ENCODE measurements at regions not wholly inside any gene's neighbourhood (a gene's known extent, or its start where the extent isn't known, plus 50 kb on each side); places are given as distances from the start of the nearest gene placed in this dataset.
"Not testable (repeated sequence)": the region's sequence is repeated elsewhere in the genome, so short reads cannot be mapped to it uniquely, and the experiment has no call there.

DNA sequence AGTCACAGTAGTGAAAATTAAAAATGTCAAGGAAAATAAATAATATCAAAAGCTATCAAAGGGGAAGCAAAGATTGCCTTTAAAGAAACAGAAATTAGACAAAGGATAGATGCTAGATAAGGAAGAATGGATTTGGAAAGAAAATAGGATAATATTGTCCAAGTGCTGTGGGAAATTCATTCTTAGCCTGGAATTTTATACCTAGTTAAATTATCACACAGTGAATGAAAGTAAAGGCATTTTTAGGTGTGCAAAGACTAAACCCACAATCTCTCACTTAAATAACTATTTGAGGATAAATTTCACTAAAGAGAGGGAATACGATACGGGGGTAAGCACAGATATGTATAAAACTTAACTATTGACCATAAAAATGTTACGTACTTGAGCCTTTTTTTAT, 511.1 kb downstream of the TMEM135 start:
- no peak for DNase-seq (ENCODE audit: low read depth)

DNA sequence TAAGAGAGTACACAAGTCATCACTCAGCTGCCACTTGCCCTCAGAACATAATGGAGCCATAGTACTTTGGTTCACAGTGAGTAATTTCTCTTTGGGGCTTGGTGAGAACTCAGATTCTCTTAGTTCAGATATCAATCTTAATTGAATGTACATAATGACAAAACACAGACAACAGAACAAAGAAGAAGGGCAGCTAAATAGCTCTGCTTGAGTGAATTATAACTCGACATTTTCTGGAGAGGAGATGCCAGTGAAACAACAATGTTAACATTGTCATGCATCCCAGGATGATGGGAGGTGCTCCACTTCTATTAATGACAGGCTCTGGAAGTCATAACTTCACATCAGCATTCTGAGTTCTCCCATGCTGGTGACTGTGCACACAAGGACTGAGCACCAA, 508.1 kb downstream of the TMEM135 start:
- DNase-seq (ENCODE audit: low read depth), result no peak

DNA sequence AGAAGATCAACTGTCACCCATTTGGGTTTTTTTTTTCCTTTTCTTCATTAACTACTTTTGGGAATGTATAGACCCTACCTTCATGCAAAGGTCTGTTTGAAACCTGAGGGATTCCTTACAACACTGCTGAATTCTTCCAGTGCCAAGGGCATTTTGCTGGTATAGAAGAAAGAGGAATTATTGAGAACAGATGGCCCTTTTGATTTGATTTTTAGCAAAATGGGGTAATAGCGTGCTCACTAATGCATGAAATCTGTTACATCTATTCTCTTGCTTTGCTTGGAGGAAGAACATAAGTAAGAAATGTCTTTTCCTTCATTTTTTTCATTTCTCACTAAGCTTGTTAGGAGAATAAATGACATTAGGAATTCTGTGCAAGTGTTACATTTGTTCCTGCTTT, 501.9 kb downstream of the TMEM135 start:
- DNase-seq (ENCODE audit: low read depth), result no peak

DNA sequence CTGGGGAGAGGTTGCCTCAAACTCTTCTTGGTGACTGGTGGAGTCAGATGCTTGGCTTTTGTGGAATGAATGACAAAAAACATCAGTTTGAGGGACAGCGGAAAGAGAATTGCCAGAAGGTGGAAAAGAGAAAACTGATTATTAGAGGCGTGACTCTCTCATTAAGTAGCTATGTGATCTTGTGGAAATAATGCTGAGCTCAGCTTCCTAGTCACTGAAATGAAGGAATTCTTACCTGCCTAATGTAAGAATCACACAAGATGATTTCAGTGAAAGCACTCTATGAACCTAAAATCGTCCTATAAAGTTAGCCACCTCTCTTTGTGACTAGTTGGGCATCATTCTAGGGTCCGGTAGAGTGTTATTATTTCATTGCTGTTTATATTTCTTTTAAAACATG, 498.8 kb downstream of the TMEM135 start:
- no peak for DNase-seq (ENCODE audit: low read depth)

DNA sequence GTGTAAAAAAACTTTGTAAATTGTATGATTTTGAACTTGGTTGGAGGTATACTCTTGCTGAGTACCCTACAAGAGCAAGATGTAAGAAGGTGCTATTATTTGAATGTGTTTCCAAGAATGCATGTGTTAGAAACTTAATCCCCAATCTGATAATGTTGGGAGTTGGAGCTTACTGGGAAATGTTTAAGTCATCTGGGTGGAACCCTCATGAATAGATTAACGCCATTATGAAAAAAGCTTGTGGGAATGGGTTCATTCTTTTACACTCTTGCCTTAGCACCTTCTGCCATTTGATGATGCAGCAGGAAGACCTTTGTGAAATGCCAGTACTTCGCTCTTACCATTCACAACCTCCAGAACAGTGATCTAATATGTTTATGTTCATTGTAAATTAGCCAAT, 498.3 kb downstream of the TMEM135 start:
- no peak for DNase-seq (ENCODE audit: low read depth)

DNA sequence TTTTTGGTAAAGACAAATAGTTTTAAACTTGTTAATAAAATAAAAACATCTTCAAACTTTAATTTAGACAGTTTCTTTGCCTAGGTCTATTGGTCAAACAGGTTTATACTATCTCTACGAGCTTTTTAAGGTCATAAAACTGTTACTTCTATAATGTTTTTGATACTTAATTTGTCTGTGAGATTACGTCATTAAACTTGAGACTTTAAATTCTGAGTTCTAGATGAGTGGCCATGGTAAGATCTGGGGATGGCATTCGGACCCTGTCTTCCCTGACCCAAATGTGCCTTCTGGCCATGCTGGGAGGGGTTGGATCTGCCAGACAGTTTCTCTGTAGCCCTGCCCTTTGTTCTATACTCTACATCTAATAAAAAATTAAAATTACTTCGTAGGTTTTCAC, 497.8 kb downstream of the TMEM135 start:
- DNase-seq (ENCODE audit: low read depth), result no peak

DNA sequence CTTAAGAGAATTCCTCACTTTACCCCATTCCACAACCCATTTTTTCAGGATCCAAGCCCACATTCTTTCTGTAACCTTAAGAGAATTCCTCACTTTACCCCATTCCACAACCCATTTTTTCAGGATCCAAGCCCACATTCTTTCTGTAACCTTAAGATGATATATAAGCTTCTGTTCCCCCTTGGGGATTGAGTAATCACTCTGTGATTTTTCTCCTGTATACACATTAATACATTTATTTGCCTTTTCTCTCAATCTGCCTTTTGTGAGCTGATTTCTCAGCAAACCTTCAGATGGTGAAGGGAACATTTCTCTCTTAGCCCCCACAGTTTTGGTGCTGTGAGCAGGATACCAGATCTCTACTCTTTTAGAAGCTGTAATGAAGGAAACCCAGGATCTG, 494.1 kb downstream of the TMEM135 start:
- not testable (repeated sequence) for DNase-seq (ENCODE audit: low read depth)

DNA sequence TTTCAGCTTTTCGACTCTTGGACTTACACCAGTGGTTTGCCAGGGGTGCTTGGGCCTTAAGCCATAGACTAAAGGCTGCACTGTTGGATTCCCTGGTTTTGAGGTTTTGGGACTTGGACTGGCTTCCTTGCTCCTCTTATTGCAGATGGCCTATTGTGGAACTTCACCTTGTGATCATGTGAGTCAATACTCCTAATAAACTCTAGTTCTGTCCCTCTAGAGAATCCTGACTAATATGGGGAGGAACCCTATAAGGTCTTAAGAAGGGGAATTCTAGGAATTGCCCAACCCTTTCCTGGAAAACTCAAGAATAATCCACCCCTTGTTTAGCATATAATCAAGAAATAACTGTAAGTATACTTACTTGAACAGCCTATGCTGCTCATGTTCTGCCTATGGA, 491.8 kb downstream of the TMEM135 start:
- DNase-seq (ENCODE audit: low read depth), result no peak

DNA sequence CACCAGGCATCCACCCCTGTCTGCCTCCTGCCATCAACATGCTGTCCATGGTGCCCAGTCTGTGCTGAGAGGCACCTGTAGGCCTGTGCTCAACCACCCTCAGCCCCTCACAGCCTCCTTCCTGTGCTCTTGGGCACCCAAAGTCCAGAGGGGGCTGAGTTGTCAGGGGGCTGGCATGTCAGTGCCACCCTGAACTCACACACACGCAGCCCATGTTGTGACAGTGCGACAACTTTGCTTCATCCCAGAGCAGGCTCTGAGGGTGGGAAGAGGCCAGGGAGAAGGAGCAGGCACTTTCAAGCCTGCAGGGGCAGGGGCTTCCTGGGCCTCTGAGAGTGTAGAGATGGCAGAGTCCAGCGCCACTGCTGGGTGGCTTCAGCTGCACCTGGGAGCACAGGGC, 491.0 kb downstream of the TMEM135 start:
- DNase-seq (ENCODE audit: low read depth), result no peak

DNA sequence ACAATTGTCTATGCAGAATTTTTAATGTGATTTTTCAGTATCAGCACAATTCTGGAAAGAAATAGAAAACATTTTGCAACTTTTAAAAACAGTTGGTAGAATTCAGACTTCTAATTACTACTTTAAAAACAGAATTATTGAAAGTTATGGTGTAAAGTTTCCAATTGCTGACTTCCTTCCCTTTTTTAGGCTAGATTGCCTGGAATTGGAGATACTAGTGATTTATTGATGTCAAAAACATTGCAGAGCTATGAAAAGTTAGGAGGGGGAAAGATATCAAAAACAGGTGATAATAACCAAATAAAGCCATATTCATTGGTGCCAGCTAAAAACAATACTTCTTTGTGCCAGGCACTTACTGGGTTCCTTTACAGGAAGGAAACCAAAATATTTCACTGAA, 485.5 kb downstream of the TMEM135 start:
- no peak for DNase-seq (ENCODE audit: low read depth)

DNA sequence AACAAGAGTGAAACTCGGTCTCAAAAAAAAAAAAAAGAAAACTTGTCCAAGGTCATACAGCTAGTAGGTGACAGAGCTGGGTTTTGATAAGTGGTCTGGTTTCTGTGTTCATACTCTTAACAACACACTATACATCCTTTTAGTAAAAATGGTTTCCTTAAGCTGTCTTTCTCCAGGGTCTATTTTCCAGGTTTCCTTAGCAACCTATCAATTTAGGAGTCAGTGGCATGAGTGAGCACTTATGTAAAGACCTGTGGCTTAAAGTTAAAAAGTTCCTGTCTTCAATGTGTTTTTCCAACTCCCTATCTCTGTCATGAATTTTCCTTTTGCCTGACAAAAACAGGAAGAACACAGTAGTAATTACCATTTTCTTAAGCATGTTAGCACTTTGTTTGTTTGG, 480.5 kb downstream of the TMEM135 start:
- no peak for DNase-seq (ENCODE audit: low read depth)

DNA sequence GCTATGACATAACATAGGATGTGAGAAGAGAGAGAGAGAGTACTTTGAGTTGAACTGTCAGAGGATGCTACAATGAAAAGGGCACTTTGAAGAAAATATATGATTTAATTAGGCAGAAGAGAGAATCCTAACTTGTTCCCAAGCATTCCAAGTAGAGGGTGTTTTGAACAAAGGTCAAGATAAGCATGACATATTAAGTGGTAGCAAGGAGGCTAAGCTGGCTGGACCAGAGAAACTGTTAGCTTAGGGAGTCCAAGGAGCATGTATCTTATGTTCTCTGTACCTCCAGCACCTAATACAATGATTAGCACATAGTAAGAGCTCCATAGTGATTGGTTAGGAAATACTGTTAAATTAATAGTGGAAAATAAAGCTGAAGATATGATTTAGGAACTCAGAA, 479.6 kb downstream of the TMEM135 start:
- DNase-seq (ENCODE audit: low read depth), result no peak

DNA sequence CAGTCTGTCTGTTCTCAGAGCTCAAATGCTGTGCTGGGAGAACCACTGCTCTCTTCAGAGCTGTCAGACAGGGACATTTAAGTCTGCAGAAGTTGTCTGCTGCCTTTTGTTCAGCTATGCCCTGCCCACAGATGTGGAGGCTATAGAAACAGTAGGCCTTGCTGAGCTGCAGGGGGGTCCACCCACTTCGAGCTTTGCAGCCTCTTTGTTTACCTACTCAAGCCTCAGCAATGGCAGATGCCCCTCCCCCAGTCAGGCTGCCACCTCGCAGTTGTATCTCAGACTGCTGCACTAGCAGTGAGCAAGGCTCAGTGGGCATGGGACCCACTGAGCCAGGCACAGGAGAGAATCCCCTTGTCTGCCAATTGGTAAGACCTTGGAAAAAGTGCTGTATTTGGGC, 470.0 kb downstream of the TMEM135 start:
- DNase-seq (ENCODE audit: low read depth), result not testable (repeated sequence)

DNA sequence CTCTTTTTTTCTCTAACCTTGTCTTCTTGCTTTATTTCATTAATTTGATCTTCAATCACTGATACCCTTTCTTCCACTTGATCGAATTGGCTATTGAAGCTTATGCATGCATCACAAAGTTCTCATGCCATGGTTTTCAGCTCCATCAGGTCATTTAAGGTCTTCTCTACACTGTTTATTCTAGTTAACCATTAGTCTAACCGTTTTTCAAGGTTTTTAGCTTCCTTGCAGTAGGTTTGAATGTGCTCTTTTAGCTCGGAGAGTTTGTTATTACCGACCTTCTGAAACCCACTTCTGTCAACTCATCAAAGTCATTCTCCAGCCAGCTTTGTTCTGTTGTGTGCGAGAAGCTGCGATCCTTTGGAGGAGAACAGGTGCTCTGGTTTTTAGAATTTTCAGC, 469.2 kb downstream of the TMEM135 start:
- DNase-seq (ENCODE audit: low read depth), result not testable (repeated sequence)

DNA sequence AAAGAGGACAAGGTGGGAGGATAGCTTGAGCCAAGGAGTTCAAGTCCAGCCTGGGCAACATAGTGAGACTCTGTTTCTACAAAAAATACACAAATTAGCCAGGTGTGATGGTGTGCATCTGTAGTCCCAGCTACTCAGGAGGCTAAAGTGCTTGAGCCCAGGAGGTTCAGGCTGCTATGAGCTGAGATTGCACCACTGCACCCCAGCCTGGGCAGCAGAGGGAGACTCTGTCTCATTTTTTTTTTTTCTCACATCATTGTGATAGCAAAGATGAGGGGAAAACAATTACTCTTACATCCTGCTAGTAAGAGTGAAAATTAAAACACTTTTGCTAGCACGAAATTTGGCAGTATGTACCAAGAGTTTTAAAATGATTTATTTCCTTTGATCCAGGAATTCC, 463.7 kb downstream of the TMEM135 start:
- no peak for DNase-seq (ENCODE audit: low read depth)

DNA sequence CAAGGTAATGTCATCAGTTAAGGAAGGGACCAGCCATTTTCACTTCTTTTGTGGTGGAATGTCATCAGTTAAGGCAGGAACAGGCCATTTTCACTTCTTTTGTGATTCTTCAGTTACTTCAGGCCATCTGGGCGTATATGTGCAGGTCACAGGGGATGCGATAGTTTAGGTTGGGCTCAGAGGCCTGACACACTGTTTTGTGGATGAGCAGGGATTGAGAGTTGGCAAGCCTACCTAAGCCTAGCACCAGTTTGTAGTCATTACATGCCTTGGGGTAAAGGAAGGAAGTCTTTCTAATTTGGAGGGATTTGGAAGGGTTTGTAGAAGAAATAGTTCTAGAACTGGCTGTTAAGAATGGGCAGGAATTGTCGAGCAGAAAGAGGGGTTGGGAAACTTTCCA, 457.2 kb downstream of the TMEM135 start:
- not testable (repeated sequence) for DNase-seq (ENCODE audit: low read depth)

DNA sequence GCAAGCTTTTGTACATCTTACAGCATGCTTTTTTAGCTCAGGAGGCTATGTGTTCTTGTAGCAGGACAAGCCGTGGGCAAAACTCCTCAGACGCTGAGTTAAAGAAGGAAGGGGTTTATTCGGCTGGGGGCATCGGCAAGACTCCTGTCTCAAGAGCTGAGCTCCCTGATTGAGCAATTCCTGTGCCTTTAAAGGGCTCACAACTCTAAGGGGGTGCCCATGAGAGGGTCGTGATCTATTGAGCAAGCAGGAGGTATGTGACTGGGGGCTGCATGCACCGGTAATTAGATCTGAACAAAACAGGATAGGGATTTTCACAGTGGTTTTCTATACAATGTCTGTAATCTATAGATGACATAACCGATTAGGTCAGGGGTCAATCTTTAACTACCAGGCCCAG, 456.3 kb downstream of the TMEM135 start:
- not testable (repeated sequence) for DNase-seq (ENCODE audit: low read depth)

DNA sequence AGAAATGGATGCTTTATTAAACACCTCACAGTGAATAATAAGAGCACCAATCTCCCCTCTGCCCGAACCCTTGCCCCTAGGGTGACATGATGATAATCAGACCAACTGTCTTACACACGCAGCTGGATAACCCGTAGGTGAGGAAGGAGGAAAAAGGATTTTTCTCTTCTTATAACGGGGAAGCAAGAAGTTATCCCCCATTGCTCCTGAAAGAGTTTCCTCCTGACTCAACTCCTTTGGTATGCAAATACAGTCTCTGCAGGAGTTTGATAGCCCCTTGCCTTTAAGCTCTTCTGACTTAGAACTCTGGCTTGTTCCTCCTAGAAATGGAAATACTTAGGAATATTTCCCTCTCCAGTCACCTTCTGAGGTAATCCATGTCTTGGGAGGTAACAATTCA, 455.8 kb downstream of the TMEM135 start:
- no peak for DNase-seq (ENCODE audit: low read depth)

DNA sequence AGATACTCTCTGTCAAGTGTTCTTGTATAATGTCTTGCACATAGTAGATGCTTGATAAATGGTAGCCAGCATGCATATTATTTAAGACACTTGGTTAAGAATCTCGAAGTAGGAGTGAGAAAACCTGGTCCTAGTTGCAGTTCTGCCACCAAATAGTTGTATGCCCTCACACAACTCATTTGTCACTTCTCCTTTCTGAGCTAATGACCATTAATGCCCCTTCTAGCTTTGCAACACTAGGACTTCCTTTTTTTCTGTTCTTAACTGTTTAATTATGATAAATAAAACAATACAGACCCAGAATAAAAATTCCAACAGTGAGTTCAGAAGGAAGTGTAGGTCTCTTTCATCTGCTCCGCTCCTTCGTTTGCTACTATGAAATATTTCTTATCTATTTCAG, 453.6 kb downstream of the TMEM135 start:
- no peak for DNase-seq (ENCODE audit: low read depth)

DNA sequence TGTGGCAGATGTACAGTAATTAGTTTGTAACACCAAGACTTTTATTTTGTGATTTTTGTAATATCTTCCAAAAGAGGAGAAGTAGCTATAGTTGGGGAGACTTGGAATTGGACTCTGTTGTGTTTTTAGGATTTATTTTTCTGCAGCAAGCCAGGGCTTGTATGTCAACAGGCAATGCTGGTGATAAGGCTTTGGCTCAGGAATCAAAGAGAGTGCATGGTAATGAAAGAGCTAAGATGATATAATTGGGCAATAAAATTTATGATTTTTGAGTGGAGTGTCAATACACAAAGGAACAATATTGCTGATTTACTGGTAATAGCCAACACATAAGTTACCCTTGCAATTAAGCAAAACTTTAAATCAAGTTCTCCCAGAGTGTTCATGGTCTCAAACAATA, 452.9 kb downstream of the TMEM135 start:
- no peak for DNase-seq (ENCODE audit: low read depth)

DNA sequence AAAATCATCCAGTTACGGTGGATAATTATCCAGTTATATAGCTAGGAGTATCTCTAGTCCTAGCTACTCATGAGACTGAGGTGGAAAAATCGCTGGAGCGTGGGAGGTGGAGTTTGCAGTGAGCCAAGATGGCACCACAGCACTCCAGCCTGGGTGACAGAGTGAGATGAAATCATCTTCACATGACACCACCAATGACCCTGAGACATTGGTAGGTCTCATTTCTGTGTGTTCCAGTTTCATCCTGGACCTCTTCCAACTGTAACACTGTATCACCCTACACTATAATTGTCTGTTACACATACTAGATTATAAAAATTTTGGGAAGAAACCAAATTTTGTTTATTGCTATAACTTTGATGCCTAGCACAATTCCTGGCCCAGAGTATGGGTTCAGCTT, 446.8 kb downstream of the TMEM135 start:
- no peak for DNase-seq (ENCODE audit: low read depth)

DNA sequence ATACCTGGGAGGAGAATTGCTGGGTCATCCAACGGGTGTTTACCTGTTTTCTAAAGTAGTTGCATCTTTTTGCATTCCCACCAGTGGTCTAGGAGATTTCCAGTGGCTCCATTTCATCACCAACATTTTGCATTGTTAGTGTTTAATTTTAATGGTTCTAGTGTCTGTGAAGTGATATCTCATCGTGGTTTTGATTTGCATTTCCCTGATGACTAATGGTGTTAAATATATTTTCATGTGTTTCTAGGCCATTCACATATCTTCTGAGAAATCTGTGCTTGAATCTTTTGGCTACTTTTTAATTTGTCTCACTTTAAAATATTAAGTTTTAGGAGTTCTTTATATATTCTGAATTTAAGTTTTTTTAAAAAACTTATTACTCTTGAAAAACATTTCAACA, 439.6 kb downstream of the TMEM135 start:
- DNase-seq (ENCODE audit: low read depth), result no peak

DNA sequence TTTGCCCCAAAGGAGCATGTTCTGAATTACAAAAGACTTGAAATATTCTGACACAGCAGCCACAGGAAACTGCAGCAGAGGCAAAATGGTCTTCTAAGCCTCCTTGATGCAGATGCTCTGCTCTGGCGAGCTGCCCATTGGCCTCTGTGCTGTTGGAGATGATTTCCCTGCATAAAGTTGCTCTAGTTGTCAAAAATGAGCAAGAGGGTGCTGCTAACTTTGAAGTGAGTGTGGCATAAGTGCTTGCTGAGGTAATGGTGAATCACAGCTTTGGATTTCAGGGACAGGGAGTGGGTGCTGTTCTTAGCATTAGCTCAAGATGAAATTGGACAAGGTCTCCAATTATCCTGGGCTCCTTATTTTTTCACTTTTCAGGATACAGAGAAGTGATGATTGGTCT, 435.4 kb downstream of the TMEM135 start:
- no peak for DNase-seq (ENCODE audit: low read depth)

DNA sequence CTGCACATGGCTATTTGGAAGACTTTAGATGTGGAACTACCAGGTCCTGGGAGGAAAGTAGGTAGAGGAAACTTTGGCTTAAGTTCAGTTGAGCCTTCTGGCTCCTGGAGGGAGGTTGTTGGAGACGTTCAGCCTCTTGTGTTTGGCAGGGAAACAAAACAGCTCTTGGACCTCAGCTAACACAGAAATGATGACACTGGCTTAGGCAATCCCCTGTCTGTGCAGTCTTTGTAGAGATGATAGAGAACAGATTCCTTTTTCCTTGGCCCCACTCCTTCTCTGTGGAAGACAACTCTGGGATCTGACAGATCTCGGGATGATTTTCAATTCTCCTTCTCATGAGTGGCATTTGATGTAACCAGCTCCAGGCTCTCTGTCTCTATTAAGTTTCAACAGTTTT, 428.5 kb downstream of the TMEM135 start:
- no peak for DNase-seq (ENCODE audit: low read depth)

DNA sequence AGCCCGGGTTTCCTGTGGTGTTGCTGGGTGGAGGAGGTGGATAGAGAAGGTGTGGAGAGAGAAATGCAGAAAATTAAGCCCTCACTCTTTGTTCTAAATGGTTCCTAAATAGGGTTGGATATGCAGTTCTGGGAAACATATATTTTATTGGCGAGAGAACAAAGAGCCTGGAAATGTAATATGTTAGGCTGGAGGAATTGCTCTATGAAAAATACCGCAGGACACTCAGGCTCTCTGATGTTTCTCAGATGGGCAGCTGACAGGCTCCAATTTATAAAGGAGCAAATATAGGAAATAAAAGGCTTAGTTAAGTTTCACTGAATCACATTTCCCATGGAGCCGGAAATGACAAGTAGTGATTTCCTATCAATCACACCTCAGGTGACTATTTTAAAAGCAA, 428.0 kb downstream of the TMEM135 start:
- DNase-seq (ENCODE audit: low read depth), result no peak
